ENCODE measurements at regions not wholly inside any gene's neighbourhood (a gene's known extent, or its start where the extent isn't known, plus 50 kb on each side); places are given as distances from the start of the nearest gene placed in this dataset.

DNA sequence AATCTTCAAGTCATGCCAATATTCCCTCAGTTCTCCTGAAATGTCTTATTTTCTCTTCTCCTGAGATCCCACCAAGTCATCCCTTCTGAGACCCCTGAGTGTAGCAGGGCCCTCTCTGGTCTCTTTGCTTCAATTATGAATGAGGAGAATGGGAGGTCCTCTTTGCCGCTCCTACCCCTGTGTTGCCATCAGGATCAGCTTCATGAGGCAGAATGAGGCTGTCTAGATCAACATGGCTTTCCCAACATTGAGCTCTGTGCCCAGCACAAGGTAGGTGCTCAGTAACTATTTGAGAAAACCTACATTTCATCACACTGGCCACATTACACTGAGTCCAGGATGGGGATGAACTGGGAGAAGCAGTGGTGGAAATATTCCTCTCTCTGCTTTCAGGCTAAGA is 107.2 kb downstream of the ZNF280B start:
- TF ChIP-seq CTCF (IDR thresholded peaks at IDR 0.05 in 4 of 5, conservative IDR thresholded peaks at IDR 0.05 in 1 of 5): no peak
- TF ChIP-seq POLR2A (IDR thresholded peaks at IDR 0.05): no peak

All from gastrocnemius medialis (tissue), 4 donors.